ENCODE measurements at regions not wholly inside any gene's neighbourhood (a gene's known extent, or its start where the extent isn't known, plus 50 kb on each side); places are given as distances from the start of the nearest gene placed in this dataset.

- DNase-seq, result no peak
Measured at GRCh38 chr5:142432369-142432863, 107.6 kb upstream of the SPRY4 start.

GRCh38 chr5:142428773-142429473 is 104.1 kb upstream of the SPRY4 start:
- no peak for DNase-seq

- peak; percentile 31 for DNase-seq
Measured at GRCh38 chr5:142428036-142428772, 103.4 kb upstream of the SPRY4 start.

- no peak for DNase-seq
Measured at GRCh38 chr5:142427529-142427928, 102.7 kb upstream of the SPRY4 start.

- no peak for DNase-seq
Measured at GRCh38 chr5:142427015-142427364, 102.2 kb upstream of the SPRY4 start.

- DNase-seq, result no peak
Measured at GRCh38 chr5:142426129-142427014, 101.6 kb upstream of the SPRY4 start.

GRCh38 chr5:142425286-142426065 is 100.7 kb upstream of the SPRY4 start:
- DNase-seq, result no peak

- no peak for DNase-seq
Measured at GRCh38 chr5:142422429-142422828, 97.6 kb upstream of the SPRY4 start.

- no peak for DNase-seq
Measured at GRCh38 chr5:142421621-142422397, 97.0 kb upstream of the SPRY4 start.

- DNase-seq, result no peak
Measured at GRCh38 chr5:142421228-142421617, 96.4 kb upstream of the SPRY4 start.

- peak; percentile 69 for DNase-seq
Measured at GRCh38 chr5:142420561-142421227, 95.9 kb upstream of the SPRY4 start.

- no peak for DNase-seq
Measured at GRCh38 chr5:142412581-142412980, 87.8 kb upstream of the SPRY4 start.

GRCh38 chr5:142411656-142412425 is 87.0 kb upstream of the SPRY4 start:
- no peak for DNase-seq

- no peak for DNase-seq
Measured at GRCh38 chr5:142411103-142411502, 86.3 kb upstream of the SPRY4 start.

GRCh38 chr5:142408981-142409481 is 84.2 kb upstream of the SPRY4 start:
- DNase-seq, result no peak

GRCh38 chr5:142408536-142408935 is 83.7 kb upstream of the SPRY4 start:
- DNase-seq, result no peak

- DNase-seq, result no peak
Measured at GRCh38 chr5:142405814-142406395, 81.1 kb upstream of the SPRY4 start.

- no peak for DNase-seq
Measured at GRCh38 chr5:142405023-142405422, 80.2 kb upstream of the SPRY4 start.

- DNase-seq, result no peak
Measured at GRCh38 chr5:142404046-142404477, 79.2 kb upstream of the SPRY4 start.

- no peak for DNase-seq
Measured at GRCh38 chr5:142403583-142403982, 78.8 kb upstream of the SPRY4 start.

Data from NCI-H2171 (cell line).